HepG2 (cell line): ENCODE measurements at regions not wholly inside any gene's neighbourhood (a gene's known extent, or its start where the extent isn't known, plus 50 kb on each side); places are given as distances from the start of the nearest gene placed in this dataset.

ENCODE experiments used
- ATAC-seq: fragments of 200-7000 bp; cut with Tn5 transposase; 3 replicates; pipeline ENCODE4 v1.9.1; 2020; ENCODE audit warnings: mild to moderate bottlenecking, moderate library complexity
- BruUV-seq: library from RNA; stranded (reverse); fragments of 400-500 nt; replicated peaks from 2 replicates; lab custom pipeline; 2021; lab: Mats Ljungman, UMichigan
- CTCF ChIA-PET: fragments of 300-600 bp; formaldehyde crosslinking; extraction: SDS; loops from one replicate; lab custom pipeline; 2021; ENCODE audit warnings: low total read pairs, inconsistent platforms, low intra/inter-chr PET ratio; lab: Yijun Ruan, JAX
- POLR2A ChIA-PET: fragments of 350-600 bp; sonication (Branson Sonifier 250); formaldehyde crosslinking; loops from one replicate; lab custom pipeline; 2020; ENCODE audit warnings: antibody characterized with exemption, inconsistent platforms; lab: Yijun Ruan, JAX
- DNase-seq: peaks from one replicate; pipeline ENCODE4 v3.0.0-alpha.2; 2015; ENCODE audit warnings: low spot score
- FAIRE-seq: peaks from 3 replicates; lab custom pipeline; 2011; peaks lifted over from hg19 to GRCh38; lab: Jason Lieb, UNC
- H2AFZ ChIP-seq: one replicate; pipeline ENCODE4 v1.6.1; 2011; ENCODE audit warnings: low read length, inconsistent platforms
- H3K27ac ChIP-seq: fragments of 300-600 bp; 3 replicates; pipeline ENCODE4 v1.8.0; 2011; ENCODE audit warnings: mixed run types, mild to moderate bottlenecking, mixed read lengths, low read length, inconsistent platforms; ENCODE audit not compliant: insufficient read depth; ENCODE audit errors: extremely low read length
- H3K27me3 ChIP-seq, 2 experiments: fragments of 200-600 bp in 1 of 2; 2 replicates in 1 of 2; 3 replicates in 1 of 2; pipeline versions ENCODE4 v1.6.0 to v1.8.0; 2011; ENCODE audit warnings: low read length in 2 of 2, mild to moderate bottlenecking in 2 of 2, moderate library complexity in 2 of 2, inconsistent platforms in 1 of 2; ENCODE audit not compliant: insufficient read depth in 2 of 2, control insufficient read depth in 1 of 2
- H3K36me3 ChIP-seq, 2 experiments: fragments of 200-600 bp in 1 of 2; replicated peaks in 1 of 2; 2 replicates in 1 of 2; 3 replicates in 1 of 2; pipeline versions ENCODE4 v1.5.1 to v1.8.0; 2011; ENCODE audit warnings: low read length in 2 of 2, inconsistent platforms in 1 of 2; ENCODE audit not compliant: insufficient read depth in 2 of 2, control insufficient read depth in 1 of 2
- H3K4me1 ChIP-seq: 2 replicates; pipeline ENCODE4 v1.5.1; 2012; ENCODE audit warnings: low read length, inconsistent platforms; ENCODE audit not compliant: insufficient read depth
- H3K4me2 ChIP-seq: 2 replicates; pipeline ENCODE4 v1.6.0; 2011; ENCODE audit warnings: low read depth, low read length, inconsistent platforms
- H3K4me3 ChIP-seq, 3 experiments: fragments of 200-600 bp in 1 of 3; sonication (generic), shearing (Covaris generic) in 1 of 3; replicated peaks in 1 of 3; 2 replicates each; pipeline ENCODE4 v1.5.1; 2011 to 2016; ENCODE audit warnings: low read length in 3 of 3, inconsistent platforms in 2 of 3, low read depth in 2 of 3, mild to moderate bottlenecking in 2 of 3, control low read depth in 1 of 3, mixed read lengths in 1 of 3; ENCODE audit not compliant: insufficient read depth in 1 of 3
- H3K79me2 ChIP-seq: one replicate; pipeline ENCODE4 v1.6.1; 2011; ENCODE audit warnings: low read length, inconsistent platforms; ENCODE audit not compliant: insufficient read depth
- H3K9ac ChIP-seq: 2 replicates; pipeline ENCODE4 v1.6.0; 2011; ENCODE audit warnings: mild to moderate bottlenecking, low read depth, low read length, inconsistent platforms; ENCODE audit not compliant: insufficient read depth
- H3K9me3 ChIP-seq: 2 replicates; pipeline ENCODE4 v1.5.1; 2012; ENCODE audit warnings: mild to moderate bottlenecking, low read length
- H4K20me1 ChIP-seq: 2 replicates; pipeline ENCODE4 v1.6.0; 2011; ENCODE audit warnings: inconsistent platforms, mild to moderate bottlenecking, low read length, moderate library complexity; ENCODE audit not compliant: insufficient read depth
- ELF1 ChIP-seq: sonication (generic); formaldehyde crosslinking; IDR thresholded peaks from 2 replicates; pipeline ENCODE4 v1.4.0; 2020; ENCODE audit warnings: missing genetic modification reagents
- IRF2 ChIP-seq: IDR thresholded peaks from 2 replicates; pipeline ENCODE4 v1.6.1; 2018; ENCODE audit warnings: missing genetic modification reagents, missing compliant biosample characterization
- KDM4B ChIP-seq: sonication (generic); formaldehyde crosslinking; IDR thresholded peaks from 2 replicates; pipeline ENCODE4 v1.4.0; 2020; ENCODE audit warnings: missing genetic modification reagents
- KLF9 ChIP-seq: IDR thresholded peaks from 2 replicates; pipeline ENCODE4 v1.6.1; 2016; ENCODE audit warnings: low read depth
- SAFB2 ChIP-seq: sonication (generic); formaldehyde crosslinking; IDR thresholded peaks from 2 replicates; pipeline ENCODE4 v1.5.1; 2020; ENCODE audit warnings: missing genetic modification reagents, low read depth, mild to moderate bottlenecking, borderline replicate concordance
- SP140L ChIP-seq: sonication (generic); formaldehyde crosslinking; IDR thresholded peaks from 2 replicates; pipeline ENCODE4 v1.4.0; 2020; ENCODE audit warnings: missing genetic modification reagents, borderline replicate concordance
- THAP11 ChIP-seq: IDR thresholded peaks from 2 replicates; pipeline ENCODE4 v1.6.1; 2016; ENCODE audit warnings: missing biosample characterization, missing genetic modification reagents
- UBTF ChIP-seq: sonication (generic); formaldehyde crosslinking; IDR thresholded peaks from 2 replicates; pipeline ENCODE4 v1.4.0; 2020; ENCODE audit warnings: mild to moderate bottlenecking, missing genetic modification reagents
- YEATS4 ChIP-seq: sonication (generic); formaldehyde crosslinking; IDR thresholded peaks from 2 replicates; pipeline ENCODE4 v1.4.0; 2020; ENCODE audit warnings: missing genetic modification reagents, borderline replicate concordance
- ZNF772 ChIP-seq: sonication (generic); formaldehyde crosslinking; IDR thresholded peaks from 2 replicates; pipeline ENCODE4 v1.5.0; 2020; ENCODE audit warnings: mild to moderate bottlenecking, missing genetic modification reagents
- WGBS: methylation state at CpG from one replicate; pipeline ENCODE4 v1.1.6; 2017; ENCODE audit warnings: low lambda C conversion rate; 5-methylcytosine and 5-hydroxymethylcytosine counted together
- in situ Hi-C: cut with HindIII; loops from 2 replicates; pipeline ENCODE4 v1.10.0; 2017; ENCODE audit warnings: low pct_unique_long_range_greater_than_20kb; ENCODE audit not compliant: extremely low pct_ligation_motif_present
- intact Hi-C: fragments of 100-400 bp; cut with micrococcal nuclease; formaldehyde crosslinking; loops from one replicate; pipeline ENCODE4 v1.10.0; 2022; ENCODE audit not compliant: unreplicated experiment
- TF ChIP-seq, protein P1 (sequence below): sonication (generic); formaldehyde crosslinking; IDR thresholded peaks from 2 replicates; pipeline ENCODE4 v1.4.0; 2020; ENCODE audit warnings: mild to moderate bottlenecking, missing genetic modification reagents

GRCh38 chr13:33401238-33401637 lies 115.7 kb upstream of the STARD13 start:
- in situ Hi-C loops (no loop called here), intact Hi-C loops (no loop called here)
- Histone ChIP-seq H3K9ac (no peak overlapping the region), H3K9me3 (no peaks in the 10 kb centered on the region), H3K36me3 (no peaks in the 10 kb centered on the region), H3K4me1 (no peaks in the 10 kb centered on the region), H2AFZ (no peak overlapping the region), H4K20me1 (no peaks in the 10 kb centered on the region), H3K4me2 (no peak overlapping the region), H3K4me3 (no peak overlapping the region), H3K27ac (no peak overlapping the region)
- POLR2A ChIA-PET, result no interaction called here
- no TSS peak for BruUV-seq
- 99% methylated on average over 3 of the region's 4 CpGs for WGBS
- no peak for DNase-seq
- CTCF ChIA-PET, result no interaction called here
- no peak for TF ChIP-seq SP140L
- TF ChIP-seq ELF1 (CRISPR knock-in tag), result no peak
- no peak for TF ChIP-seq UBTF
- TF ChIP-seq YEATS4 (CRISPR knock-in tag), result no peak
- TF ChIP-seq IRF2 (CRISPR knock-in tag), result no peak
- no peak for TF ChIP-seq KLF9 (CRISPR knock-in tag)
- TF ChIP-seq THAP11 (CRISPR knock-in tag), result no peak
- TF ChIP-seq, protein P1, sequence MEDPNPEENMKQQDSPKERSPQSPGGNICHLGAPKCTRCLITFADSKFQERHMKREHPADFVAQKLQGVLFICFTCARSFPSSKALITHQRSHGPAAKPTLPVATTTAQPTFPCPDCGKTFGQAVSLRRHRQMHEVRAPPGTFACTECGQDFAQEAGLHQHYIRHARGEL (CRISPR knock-in tag), result no peak
- TF ChIP-seq ZNF772 (CRISPR knock-in tag), result no peak
- TF ChIP-seq KDM4B (CRISPR knock-in tag), result no peak
- no peak for TF ChIP-seq SAFB2 (CRISPR knock-in tag)
- TF ChIP-seq, all 625 proteins: peak for 0
- ATAC-seq (no peak), FAIRE-seq (no peak)
- Histone ChIP-seq H3K79me2 (no peaks in the 10 kb centered on the region), H3K27me3 (no peaks in the 10 kb centered on the region)
